ENCODE measurements at regions not wholly inside any gene's neighbourhood (a gene's known extent, or its start where the extent isn't known, plus 50 kb on each side); places are given as distances from the start of the nearest gene placed in this dataset.

GRCh38 chr4:119785963-119786362 lies 157.4 kb upstream of the PDE5A start:
- peak in 1 of 2 donors; percentile 30 for ATAC-seq
- intact Hi-C loops (cut with DNase I; ENCODE audit: low total_unique reads): loop anchor here (1.0 to 10.0 kb wide), 4 partner anchors 95 to 269 kb away; no protein-coding TSS in a partner anchor

GRCh38 chr4:119783189-119783983 lies 154.8 kb upstream of the PDE5A start:
- DNase-seq (no peak), ATAC-seq (no peak)
- intact Hi-C loops (cut with DNase I; ENCODE audit: low total_unique reads): loop anchor here (10.0 kb wide), 2 partner anchors 229 to 271 kb away; no protein-coding TSS in a partner anchor
- no peaks in the 10 kb centered on the region for H3K9me3 ChIP-seq
- H3K36me3 ChIP-seq: no peaks in the 10 kb centered on the region
- TF ChIP-seq, protein P1, sequence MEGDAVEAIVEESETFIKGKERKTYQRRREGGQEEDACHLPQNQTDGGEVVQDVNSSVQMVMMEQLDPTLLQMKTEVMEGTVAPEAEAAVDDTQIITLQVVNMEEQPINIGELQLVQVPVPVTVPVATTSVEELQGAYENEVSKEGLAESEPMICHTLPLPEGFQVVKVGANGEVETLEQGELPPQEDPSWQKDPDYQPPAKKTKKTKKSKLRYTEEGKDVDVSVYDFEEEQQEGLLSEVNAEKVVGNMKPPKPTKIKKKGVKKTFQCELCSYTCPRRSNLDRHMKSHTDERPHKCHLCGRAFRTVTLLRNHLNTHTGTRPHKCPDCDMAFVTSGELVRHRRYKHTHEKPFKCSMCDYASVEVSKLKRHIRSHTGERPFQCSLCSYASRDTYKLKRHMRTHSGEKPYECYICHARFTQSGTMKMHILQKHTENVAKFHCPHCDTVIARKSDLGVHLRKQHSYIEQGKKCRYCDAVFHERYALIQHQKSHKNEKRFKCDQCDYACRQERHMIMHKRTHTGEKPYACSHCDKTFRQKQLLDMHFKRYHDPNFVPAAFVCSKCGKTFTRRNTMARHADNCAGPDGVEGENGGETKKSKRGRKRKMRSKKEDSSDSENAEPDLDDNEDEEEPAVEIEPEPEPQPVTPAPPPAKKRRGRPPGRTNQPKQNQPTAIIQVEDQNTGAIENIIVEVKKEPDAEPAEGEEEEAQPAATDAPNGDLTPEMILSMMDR (IDR thresholded peaks at IDR 0.05 in 4 of 5, conservative IDR thresholded peaks at IDR 0.05 in 1 of 5): no peak
- TF ChIP-seq POLR2A (IDR thresholded peaks at IDR 0.05): no peak
- no peaks in the 10 kb centered on the region for H3K27me3 ChIP-seq
- no peak overlapping the region for H3K4me3 ChIP-seq
- H3K4me1 ChIP-seq: no peaks in the 10 kb centered on the region
- in situ Hi-C loops (cut with MboI; ENCODE audit: low sequenced_read_pairs in 4 of 4): loop anchor here in 2 of 4 donors (10.0 to 25.0 kb wide), 2 partner anchors 149 to 221 kb away; no protein-coding TSS in a partner anchor
- H3K27ac ChIP-seq: no peak overlapping the region

More at GRCh38 chr4:119785963-119786362, 157.4 kb upstream of the PDE5A start:
- H3K27ac ChIP-seq: no peak overlapping the region
- in situ Hi-C loops (cut with MboI; ENCODE audit: low sequenced_read_pairs in 4 of 4): loop anchor here in 2 of 4 donors (10.0 to 25.0 kb wide), 2 partner anchors 151 to 224 kb away; no protein-coding TSS in a partner anchor
- H3K4me3 ChIP-seq: no peak overlapping the region
- no peaks in the 10 kb centered on the region for H3K36me3 ChIP-seq
- H3K27me3 ChIP-seq: no peaks in the 10 kb centered on the region
- no peak for DNase-seq
- no peak for TF ChIP-seq POLR2A (IDR thresholded peaks at IDR 0.05)
- TF ChIP-seq, protein P1 (IDR thresholded peaks at IDR 0.05 in 4 of 5, conservative IDR thresholded peaks at IDR 0.05 in 1 of 5): peak; percentile 31 to 62 (median 43)
- no peaks in the 10 kb centered on the region for H3K9me3 ChIP-seq
- no peaks in the 10 kb centered on the region for H3K4me1 ChIP-seq

- Histone ChIP-seq H3K4me3 (no peak overlapping the region), H3K36me3 (no peaks in the 10 kb centered on the region), H3K4me1 (no peaks in the 10 kb centered on the region), H3K27ac (no peak overlapping the region), H3K27me3 (no peaks in the 10 kb centered on the region), H3K9me3 (no peaks in the 10 kb centered on the region)
- no peak for DNase-seq
- intact Hi-C loops (cut with DNase I; ENCODE audit: low total_unique reads) (loop anchor here (10.0 kb wide), 2 partner anchors 226 to 274 kb away; no protein-coding TSS in a partner anchor), in situ Hi-C loops (cut with MboI; ENCODE audit: low sequenced_read_pairs in 4 of 4) (loop anchor here in 2 of 4 donors (10.0 to 25.0 kb wide), 2 partner anchors 146 to 219 kb away; no protein-coding TSS in a partner anchor)
- no peak for ATAC-seq
- TF ChIP-seq POLR2A (IDR thresholded peaks at IDR 0.05): no peak
Observed at GRCh38 chr4:119781044-119781443, 152.4 kb upstream of the PDE5A start.

GRCh38 chr4:119774840-119775239 lies 146.2 kb upstream of the PDE5A start:
- no peaks in the 10 kb centered on the region for H3K9me3 ChIP-seq
- no peak overlapping the region for H3K27ac ChIP-seq
- ATAC-seq (no peak), DNase-seq (no peak)
- in situ Hi-C loops (cut with MboI; ENCODE audit: low sequenced_read_pairs in 4 of 4) (loop anchor here in 1 of 4 donors (25.0 kb wide), 1 partner anchor 213 kb away; no protein-coding TSS in a partner anchor), intact Hi-C loops (cut with DNase I; ENCODE audit: low total_unique reads) (no loop called here)
- H3K4me1 ChIP-seq: no peaks in the 10 kb centered on the region
- no peak overlapping the region for H3K4me3 ChIP-seq
- no peaks in the 10 kb centered on the region for H3K36me3 ChIP-seq
- TF ChIP-seq POLR2A (IDR thresholded peaks at IDR 0.05): no peak
- TF ChIP-seq, protein P1 (IDR thresholded peaks at IDR 0.05 in 4 of 5, conservative IDR thresholded peaks at IDR 0.05 in 1 of 5): no peak
- no peaks in the 10 kb centered on the region for H3K27me3 ChIP-seq

GRCh38 chr4:119765951-119766350 lies 137.3 kb upstream of the PDE5A start:
- TF ChIP-seq, protein P1 (IDR thresholded peaks at IDR 0.05 in 4 of 5, conservative IDR thresholded peaks at IDR 0.05 in 1 of 5): no peak
- no peak for TF ChIP-seq POLR2A (IDR thresholded peaks at IDR 0.05)
- no peaks in the 10 kb centered on the region for H3K27me3 ChIP-seq
- ATAC-seq: no peak
- no peak overlapping the region for H3K4me3 ChIP-seq
- H3K4me1 ChIP-seq: no peaks in the 10 kb centered on the region
- in situ Hi-C loops (cut with MboI; ENCODE audit: low sequenced_read_pairs in 4 of 4) (no loop called here), intact Hi-C loops (cut with DNase I; ENCODE audit: low total_unique reads) (no loop called here)
- H3K27ac ChIP-seq: no peak overlapping the region
- H3K36me3 ChIP-seq: no peaks in the 10 kb centered on the region
- no peaks in the 10 kb centered on the region for H3K9me3 ChIP-seq
- no peak for DNase-seq
